ENCODE measurements at regions not wholly inside any gene's neighbourhood (a gene's known extent, or its start where the extent isn't known, plus 50 kb on each side); places are given as distances from the start of the nearest gene placed in this dataset.

GRCh38 chr7:50160206-50160605, 67.2 kb upstream of the ZPBP start:
- H3K4me1 Mint-ChIP-seq (ENCODE audit: low read depth), result no peaks in the 10 kb centered on the region
- H3K36me3 Mint-ChIP-seq (ENCODE audit: low read depth), result no peaks in the 10 kb centered on the region
- no peak for DNase-seq (ENCODE audit: low spot score)
- H3K4me3 Mint-ChIP-seq (ENCODE audit: unreplicated experiment), result no peak overlapping the region
- no peak for TF ChIP-seq CTCF (IDR thresholded peaks at IDR 0.05)
- H3K9me3 Mint-ChIP-seq (ENCODE audit: low read depth), result no peaks in the 10 kb centered on the region
- H3K27me3 Mint-ChIP-seq (ENCODE audit: low read depth), result peaks cover 4% of the 10 kb centered on the region
- H3K27ac Mint-ChIP-seq (ENCODE audit: unreplicated experiment), result no peak overlapping the region

GRCh38 chr7:50159154-50159553, 66.1 kb upstream of the ZPBP start:
- DNase-seq (ENCODE audit: low spot score), result no peak
- H3K27me3 Mint-ChIP-seq (ENCODE audit: low read depth), result peaks cover 4% of the 10 kb centered on the region
- TF ChIP-seq CTCF (IDR thresholded peaks at IDR 0.05), result no peak
- H3K4me3 Mint-ChIP-seq (ENCODE audit: unreplicated experiment), result no peak overlapping the region
- H3K9me3 Mint-ChIP-seq (ENCODE audit: low read depth), result no peaks in the 10 kb centered on the region
- H3K27ac Mint-ChIP-seq (ENCODE audit: unreplicated experiment), result no peak overlapping the region
- no peaks in the 10 kb centered on the region for H3K4me1 Mint-ChIP-seq (ENCODE audit: low read depth)
- H3K36me3 Mint-ChIP-seq (ENCODE audit: low read depth), result no peaks in the 10 kb centered on the region

- Mint-ChIP-seq H3K4me3 (ENCODE audit: unreplicated experiment) (no peak overlapping the region), H3K36me3 (ENCODE audit: low read depth) (no peaks in the 10 kb centered on the region), H3K4me1 (ENCODE audit: low read depth) (no peaks in the 10 kb centered on the region), H3K27ac (ENCODE audit: unreplicated experiment) (no peak overlapping the region), H3K27me3 (ENCODE audit: low read depth) (peaks cover 4% of the 10 kb centered on the region), H3K9me3 (ENCODE audit: low read depth) (no peaks in the 10 kb centered on the region)
- DNase-seq (ENCODE audit: low spot score), result no peak
- TF ChIP-seq CTCF (IDR thresholded peaks at IDR 0.05), result no peak
Measured at GRCh38 chr7:50156706-50157105, 63.7 kb upstream of the ZPBP start.

GRCh38 chr7:50156163-50156562, 63.1 kb upstream of the ZPBP start:
- no peak overlapping the region for H3K4me3 Mint-ChIP-seq (ENCODE audit: unreplicated experiment)
- peaks cover 6% of the 10 kb centered on the region for H3K27me3 Mint-ChIP-seq (ENCODE audit: low read depth)
- no peaks in the 10 kb centered on the region for H3K36me3 Mint-ChIP-seq (ENCODE audit: low read depth)
- no peak for TF ChIP-seq CTCF (IDR thresholded peaks at IDR 0.05)
- no peaks in the 10 kb centered on the region for H3K4me1 Mint-ChIP-seq (ENCODE audit: low read depth)
- H3K9me3 Mint-ChIP-seq (ENCODE audit: low read depth), result no peaks in the 10 kb centered on the region
- no peak overlapping the region for H3K27ac Mint-ChIP-seq (ENCODE audit: unreplicated experiment)
- DNase-seq (ENCODE audit: low spot score), result no peak

- no peak for TF ChIP-seq CTCF (IDR thresholded peaks at IDR 0.05)
- no peak for DNase-seq (ENCODE audit: low spot score)
- Mint-ChIP-seq H3K27ac (ENCODE audit: unreplicated experiment) (no peak overlapping the region), H3K27me3 (ENCODE audit: low read depth) (peaks cover 3% of the 10 kb centered on the region), H3K4me3 (ENCODE audit: unreplicated experiment) (no peak overlapping the region), H3K9me3 (ENCODE audit: low read depth) (no peaks in the 10 kb centered on the region), H3K36me3 (ENCODE audit: low read depth) (no peaks in the 10 kb centered on the region), H3K4me1 (ENCODE audit: low read depth) (no peaks in the 10 kb centered on the region)
Measured at GRCh38 chr7:50155755-50156154, 62.7 kb upstream of the ZPBP start.

Measured in chondrocyte (in vitro differentiated cells).